ENCODE measurements at regions not wholly inside any gene's neighbourhood (a gene's known extent, or its start where the extent isn't known, plus 50 kb on each side); places are given as distances from the start of the nearest gene placed in this dataset.

DNA sequence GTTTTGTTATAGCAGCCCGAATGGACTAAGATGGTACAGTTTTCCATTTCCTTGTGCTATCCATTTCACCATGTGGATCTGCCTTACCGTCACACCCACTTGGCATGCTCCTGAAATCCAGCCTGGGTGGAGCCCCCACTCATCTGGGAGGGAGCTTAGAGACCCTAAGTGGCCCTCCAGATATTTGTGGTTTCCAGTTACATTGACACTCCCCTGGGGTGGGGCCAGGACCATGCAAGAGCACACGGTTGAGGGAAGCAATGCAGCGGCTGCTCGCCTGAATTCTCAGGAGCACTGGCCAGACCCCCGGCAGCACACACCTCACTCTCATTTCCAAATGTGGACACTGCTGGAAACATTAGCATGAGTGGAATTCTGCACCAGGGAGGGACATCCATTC is 231.1 kb downstream of the UTP18 start:
- no peak for DNase-seq (ENCODE audit: low read depth)

GRCh38 chr17:51493206-51493605 is 232.9 kb downstream of the UTP18 start:
- no peak for DNase-seq (ENCODE audit: low read depth)

- DNase-seq (ENCODE audit: low read depth): no peak
Observed at GRCh38 chr17:51496378-51496777, 236.0 kb downstream of the UTP18 start.

- no peak for DNase-seq (ENCODE audit: low read depth)
Observed at GRCh38 chr17:51499897-51500296, 239.6 kb downstream of the UTP18 start.

DNA sequence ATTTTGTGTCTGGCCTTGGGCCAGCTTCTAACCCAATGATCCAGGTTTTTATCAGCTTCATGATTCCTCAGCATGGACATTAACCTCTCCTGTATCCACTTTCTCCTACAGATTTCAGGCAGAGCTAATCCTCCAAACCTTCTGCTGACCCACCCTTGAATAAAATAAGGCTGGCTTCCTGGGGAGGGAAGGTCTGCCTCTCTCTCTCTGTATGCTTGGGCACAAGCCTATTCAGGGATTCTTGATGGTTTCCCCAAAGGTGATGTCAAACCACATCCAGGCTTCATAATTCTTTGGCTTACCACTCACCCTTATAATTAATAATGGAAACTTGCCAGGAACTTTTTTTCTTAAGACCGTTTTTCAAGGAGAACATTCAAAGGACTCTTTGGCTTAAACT is 240.1 kb downstream of the UTP18 start:
- no peak for DNase-seq (ENCODE audit: low read depth)

DNA sequence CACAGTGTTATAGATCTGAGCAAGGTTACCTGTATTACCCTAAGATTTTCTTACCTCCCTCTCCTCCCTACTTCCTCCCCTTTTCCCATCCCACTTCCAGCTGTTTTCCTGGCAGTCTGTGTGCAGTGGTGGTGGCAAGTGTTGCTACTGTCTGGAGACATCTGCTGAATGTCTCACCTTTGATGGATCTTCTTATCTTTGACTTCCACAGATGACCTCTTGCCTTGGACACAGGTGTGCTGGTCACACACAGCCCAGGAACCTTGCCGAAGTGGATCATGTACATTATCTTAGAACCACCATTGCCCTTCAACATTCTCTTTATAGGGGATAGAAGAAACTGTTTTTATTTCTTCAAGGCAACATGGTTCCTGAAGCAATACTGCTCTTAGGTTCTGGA is 245.1 kb downstream of the UTP18 start:
- no peak for DNase-seq (ENCODE audit: low read depth)

GRCh38 chr17:51507444-51507843 is 247.1 kb downstream of the UTP18 start:
- no peak for DNase-seq (ENCODE audit: low read depth)

DNA sequence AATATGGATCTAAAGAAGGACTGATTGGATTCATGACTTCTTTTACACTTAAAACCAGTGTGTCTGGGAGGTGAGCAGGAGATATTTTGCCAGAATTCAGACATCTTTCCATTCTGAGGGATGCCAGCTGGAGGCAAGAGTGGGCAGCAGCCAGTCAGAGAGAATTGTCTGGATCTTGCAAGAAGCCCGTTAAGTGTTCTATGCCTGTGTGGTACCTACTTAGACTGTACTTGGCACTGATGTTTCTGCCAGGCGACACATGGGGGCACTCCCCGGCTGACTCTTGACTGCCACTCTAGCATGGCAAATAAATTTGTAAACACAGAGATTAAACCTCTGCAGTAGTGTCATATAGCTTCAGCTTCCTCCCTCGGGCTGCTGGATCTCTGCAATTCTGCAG is 247.7 kb downstream of the UTP18 start:
- DNase-seq (ENCODE audit: low read depth): no peak

DNA sequence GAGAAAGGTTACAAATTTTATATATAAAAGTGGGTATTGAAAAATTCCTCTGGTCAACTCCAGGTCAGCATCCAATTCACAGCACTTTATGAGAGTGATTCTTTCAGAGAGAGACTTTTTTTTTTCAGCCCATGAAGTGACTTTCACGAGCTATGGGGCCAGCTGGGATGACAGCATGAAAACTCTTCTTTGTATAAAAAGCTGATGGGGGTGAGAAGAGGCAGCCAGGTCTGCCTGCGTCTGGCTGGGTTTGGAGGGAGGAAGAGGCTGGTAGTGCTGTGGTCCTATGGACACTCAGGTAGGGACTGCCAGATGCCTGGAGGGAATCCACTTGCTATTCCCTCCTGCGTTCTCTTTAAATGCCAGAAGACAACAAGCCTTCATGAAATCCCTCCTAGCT is 250.6 kb downstream of the UTP18 start:
- no peak for DNase-seq (ENCODE audit: low read depth)

DNA sequence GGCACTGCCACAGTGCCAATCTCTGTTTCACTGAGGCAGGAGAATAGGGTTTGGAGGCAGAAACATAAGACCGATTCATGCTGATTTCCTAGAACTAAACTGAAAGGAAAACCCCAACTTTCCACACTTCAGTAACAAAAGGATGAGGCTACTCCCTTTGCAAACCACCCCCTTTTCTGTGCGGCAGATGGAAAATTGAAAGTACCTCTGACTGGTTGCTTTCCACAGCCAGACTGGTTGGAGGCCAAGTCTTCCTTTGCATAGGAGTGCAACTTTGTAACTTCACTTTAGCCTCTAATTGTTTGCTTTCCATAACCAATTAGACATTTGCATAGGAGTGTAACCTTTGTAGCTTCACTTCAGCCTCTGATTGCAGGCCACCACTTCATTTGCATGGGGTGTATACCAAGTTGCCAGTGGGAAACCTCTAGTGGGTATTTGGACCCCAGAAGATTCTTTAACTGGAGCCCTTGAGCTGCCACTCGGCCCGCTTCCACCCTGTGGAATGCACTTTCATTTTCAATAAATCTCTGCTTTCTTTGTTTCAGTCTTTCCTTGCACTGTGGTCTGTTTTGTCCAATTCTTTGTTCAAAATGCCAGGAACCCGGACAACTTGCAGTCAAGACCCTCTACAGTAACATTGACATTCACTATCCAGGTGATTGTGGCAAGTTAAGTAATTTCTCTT is 252.0 kb downstream of the UTP18 start:
- no peak for DNase-seq (ENCODE audit: low read depth)

- no peak for DNase-seq (ENCODE audit: low read depth)
Observed at GRCh38 chr17:51516924-51517323, 256.6 kb downstream of the UTP18 start.

DNA sequence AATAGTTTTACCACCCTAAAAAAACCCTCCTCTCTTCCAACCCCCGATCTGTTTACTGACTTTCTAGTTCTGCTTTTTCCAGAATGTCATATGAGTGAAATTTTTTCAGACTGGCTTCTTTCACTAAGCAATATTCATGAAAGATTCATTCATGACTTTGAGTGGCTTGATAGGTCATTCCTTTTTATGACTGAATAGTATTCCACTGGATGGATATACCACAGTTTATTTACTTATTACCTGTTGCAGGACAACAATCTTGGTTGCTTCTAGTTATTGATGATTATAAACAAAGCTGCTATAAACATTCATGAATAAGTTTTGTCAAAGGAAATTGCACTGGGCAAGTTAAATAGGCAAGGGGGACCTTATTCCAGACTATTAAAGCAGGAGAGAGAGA is 264.2 kb downstream of the UTP18 start:
- no peak for DNase-seq (ENCODE audit: low read depth)

- DNase-seq (ENCODE audit: low read depth): no peak
Observed at GRCh38 chr17:51526507-51526906, 266.2 kb downstream of the UTP18 start.

DNA sequence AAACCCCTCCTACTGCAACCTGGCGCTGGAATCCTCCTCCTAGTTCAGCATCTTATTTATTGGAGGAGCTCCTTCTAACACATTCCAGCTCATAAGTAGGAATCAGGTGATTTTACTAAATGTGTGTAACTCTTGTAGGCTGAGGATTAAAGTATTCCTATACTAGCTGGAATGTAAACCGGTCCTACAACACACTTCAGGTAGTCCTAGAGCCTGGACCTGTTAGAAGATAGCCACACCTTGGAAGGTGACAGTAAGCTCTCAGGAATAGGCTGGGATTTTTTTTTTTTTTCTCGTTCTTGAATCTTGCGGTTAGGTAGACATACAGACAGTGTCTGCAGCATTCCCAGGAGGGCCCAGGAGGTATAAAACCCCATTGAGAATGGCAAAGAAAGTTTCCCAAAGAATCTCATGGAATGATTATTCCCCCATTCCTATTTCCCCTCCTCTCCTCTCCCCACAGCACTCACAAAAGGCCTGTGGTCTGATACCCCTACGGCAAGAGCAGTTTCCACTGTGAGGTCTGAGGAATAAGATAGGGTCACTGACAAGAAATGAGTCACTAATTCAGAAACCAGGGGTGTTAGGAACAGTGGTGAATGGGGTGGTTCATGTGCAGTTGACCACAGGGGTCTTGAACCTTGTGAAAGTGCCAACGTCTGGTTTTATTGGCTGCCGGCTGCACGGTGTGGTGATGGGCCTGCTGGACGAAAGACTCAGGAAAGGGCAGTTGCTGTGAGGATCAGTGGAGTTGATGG is 267.1 kb downstream of the UTP18 start:
- no peak for DNase-seq (ENCODE audit: low read depth)

- DNase-seq (ENCODE audit: low read depth): no peak
Observed at GRCh38 chr17:51528111-51528510, 267.8 kb downstream of the UTP18 start.

DNA sequence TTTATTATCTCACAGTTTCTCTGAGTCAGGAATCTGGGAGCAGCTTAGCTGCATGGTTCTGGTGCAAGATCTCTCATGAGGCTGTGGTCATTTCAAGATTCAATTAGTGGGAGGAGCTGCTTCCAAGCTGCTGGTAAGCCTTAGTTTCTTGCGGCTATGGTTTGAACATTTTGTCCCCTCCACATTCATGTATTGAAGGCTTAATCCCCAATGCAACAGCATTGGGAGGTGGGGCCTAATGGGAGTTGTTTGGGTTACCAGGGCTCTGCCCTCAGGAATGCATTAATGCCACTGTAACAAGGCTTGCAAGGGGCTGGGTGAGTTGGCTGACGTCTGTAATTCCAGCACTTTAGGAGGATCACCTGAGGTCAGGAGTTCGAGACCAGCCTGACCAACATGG is 272.9 kb downstream of the UTP18 start:
- DNase-seq (ENCODE audit: low read depth): no peak

DNA sequence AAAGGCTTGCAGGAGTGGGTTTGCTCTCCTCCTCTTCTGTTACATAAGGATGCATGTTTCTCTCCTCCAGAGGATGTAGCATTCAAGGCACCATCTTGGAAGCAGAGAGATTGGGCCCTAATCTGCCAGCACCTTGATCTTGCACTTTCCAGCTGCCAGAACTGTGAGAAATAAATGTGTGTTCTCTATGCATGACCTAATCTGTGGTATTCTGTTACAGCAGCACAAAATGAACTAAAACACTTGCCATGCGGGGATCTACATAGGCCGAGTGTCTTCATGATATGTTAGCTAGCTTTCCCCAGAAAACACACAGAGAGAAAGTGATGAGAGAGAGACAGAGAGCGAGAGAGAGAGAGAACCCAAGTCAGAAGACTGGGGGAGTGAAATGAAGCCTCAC is 273.5 kb downstream of the UTP18 start:
- DNase-seq (ENCODE audit: low read depth): no peak

DNA sequence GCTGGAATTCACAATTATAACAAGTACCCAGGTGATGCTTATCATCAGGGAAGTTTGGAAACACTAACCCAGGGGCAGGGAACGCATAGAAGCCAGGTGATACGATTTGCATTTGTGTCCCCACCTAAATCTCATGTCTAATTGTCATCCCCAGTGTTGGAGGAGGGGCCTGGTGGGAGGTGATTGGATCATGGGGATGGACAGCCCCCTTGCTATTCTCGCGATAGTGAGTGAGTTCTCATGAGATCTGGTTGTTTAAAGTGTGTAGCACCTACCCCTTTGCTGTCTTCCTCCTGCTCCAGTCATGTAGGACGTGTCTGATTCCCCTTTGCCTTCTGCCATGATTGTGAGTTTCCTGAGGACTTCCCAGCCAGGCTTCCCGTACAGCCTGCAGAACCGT is 276.3 kb downstream of the UTP18 start:
- no peak for DNase-seq (ENCODE audit: low read depth)

DNA sequence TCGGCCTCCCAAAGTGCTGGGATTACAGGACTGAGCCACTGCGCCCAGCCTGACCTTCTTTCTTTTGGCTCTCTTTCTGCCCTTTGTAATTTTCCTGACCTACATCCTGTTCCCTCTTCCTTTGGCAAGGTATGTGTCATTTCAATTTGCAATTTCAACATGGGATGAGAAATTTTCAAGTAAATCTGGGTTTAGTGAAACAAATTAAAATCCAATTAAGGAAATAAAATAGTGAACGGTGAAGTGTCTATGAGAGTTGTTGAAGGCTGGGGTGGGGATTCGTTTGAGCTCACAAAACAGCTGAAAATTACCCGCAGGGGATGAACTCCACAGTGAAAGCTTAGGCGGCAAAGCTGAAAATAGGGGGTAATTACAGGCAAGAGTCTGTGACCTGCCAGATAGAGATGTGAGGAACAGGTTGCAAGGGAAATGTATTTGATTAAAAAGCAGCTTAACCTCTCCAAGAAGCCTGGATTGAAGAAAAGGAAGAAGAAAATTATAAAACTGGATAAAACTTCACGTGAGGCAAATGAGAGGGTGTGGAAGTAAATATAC is 277.7 kb downstream of the UTP18 start:
- no peak for DNase-seq (ENCODE audit: low read depth)

DNA sequence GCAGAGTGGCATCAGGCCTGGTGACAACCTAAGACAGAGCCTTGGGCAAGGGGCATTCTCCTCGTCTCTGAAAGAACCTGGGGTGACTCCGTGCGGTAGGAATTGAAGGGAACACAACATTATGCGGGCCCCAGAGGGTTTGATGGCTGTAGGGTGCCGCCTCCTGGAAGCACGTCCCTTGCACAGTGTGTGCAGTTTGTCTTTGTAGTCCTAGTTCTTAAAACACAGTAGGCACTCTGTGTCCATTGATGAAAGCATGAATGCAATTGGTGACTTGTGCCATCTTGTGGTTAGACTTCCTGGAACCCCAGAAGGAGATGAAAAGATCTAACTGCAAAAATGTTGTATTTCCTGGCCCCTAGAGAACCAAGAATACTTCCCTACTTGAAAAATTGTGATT is 279.8 kb downstream of the UTP18 start:
- no peak for DNase-seq (ENCODE audit: low read depth)

DNA sequence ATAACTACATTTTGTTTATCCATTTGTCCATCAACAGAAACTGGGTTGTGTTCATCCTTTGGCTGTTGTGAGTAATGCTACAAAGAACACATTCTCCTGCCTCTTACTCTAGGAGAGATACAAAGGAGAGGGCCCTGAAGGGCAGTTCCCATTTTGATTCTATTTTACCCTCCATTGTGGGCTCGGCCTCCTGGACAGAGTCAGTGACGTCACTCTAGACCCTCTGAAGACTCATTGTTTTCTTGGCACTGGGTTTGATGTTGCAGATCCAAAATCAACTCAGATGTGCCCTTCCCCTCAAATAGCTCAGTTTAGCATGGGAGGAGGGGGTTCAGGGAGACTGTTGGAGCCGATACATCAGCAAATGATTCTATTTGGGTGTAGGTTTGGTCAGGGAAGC is 280.9 kb downstream of the UTP18 start:
- DNase-seq (ENCODE audit: low read depth): no peak

DNA sequence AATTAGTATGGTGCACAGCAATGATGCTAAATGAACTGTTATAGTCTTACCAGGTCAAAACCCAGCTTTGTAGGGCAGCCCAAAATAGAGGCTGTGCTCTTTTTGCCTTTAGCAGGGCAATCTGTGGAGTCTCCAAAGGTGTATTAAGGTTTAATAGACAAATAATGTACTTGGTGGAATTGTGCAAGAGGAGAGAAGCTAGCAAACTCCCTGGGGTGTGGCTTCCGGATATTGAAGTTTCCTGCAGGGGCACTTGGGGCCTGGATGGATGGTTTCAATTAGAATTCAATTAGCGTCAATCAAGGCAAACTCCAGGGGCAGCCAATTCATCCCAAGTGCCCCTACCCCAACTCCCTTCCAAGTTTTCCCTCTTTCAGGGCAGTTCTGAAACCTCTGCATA is 285.8 kb downstream of the UTP18 start:
- no peak for DNase-seq (ENCODE audit: low read depth)

- no peak for DNase-seq (ENCODE audit: low read depth)
Observed at GRCh38 chr17:51548125-51548524, 287.8 kb downstream of the UTP18 start.

GRCh38 chr17:51555153-51555552 is 294.8 kb downstream of the UTP18 start:
- DNase-seq (ENCODE audit: low read depth): no peak

Measured in activated T-cell treated with anti-CD3 and anti-CD28 coated beads for 1 hour (primary cell).